ENCODE measurements at regions not wholly inside any gene's neighbourhood (a gene's known extent, or its start where the extent isn't known, plus 50 kb on each side); places are given as distances from the start of the nearest gene placed in this dataset.

DNA sequence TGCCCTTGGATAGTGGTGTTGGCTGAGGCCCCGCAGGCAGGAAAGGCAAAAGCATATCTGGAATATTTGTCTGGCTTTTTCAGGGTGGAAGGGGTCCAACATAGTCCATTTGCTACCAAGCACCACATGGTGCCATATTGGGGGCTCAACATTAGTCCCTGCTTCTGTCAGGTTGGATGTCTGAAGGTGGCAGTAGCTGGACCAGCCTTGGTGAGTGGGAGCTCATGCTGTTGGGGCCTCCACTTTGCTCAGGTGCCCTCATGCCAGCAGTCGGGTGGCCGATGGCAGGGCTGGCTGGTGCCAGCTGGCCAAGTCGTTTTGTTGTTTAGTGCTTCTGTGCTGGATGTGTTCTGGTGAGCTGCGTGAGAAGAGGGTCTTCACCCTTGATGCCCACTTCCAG lies 135.3 kb downstream of the PAPOLA start:
- no peak for DNase-seq (ENCODE audit: low read depth in 3 of 3, low spot score in 2 of 3)

DNA sequence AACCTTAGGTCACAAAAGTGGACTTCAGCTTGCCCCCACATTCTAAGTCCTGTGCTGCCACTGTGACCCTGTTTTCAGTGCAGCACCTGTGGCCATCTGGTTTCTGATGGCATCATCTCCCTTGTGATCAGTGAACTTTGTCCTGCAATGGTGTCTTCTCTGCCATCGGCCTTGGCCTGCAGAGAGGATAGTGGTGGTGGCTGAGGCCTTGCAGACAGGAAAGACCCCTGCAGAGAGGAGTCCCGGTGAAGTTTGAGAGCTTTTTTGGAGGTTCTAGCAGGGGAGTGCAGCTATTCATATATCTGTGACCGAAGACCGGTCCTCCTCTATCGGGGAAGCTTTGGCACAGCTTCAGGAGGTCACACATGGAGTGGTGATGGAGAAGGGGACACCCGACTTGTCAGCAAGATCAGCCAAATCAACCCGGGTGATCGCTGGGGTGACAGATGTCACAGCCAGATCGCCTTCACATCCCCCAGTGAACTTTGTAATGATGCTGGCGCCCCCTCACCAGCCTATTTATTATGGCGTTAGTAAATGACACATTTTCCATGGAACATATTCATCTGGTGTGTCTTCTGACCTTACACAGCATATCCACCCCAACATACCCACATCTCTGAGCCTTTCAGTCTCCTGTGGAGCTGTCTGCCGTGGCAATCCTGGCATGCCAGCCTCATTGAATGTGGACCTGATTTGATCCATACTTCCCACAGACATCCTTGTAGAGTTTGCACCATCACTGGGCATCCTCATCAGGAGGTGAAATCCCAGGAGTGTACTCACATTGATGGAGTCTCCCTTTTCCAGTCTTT lies 136.1 kb downstream of the PAPOLA start:
- no peak for DNase-seq (ENCODE audit: low read depth in 3 of 3, low spot score in 2 of 3)

DNA sequence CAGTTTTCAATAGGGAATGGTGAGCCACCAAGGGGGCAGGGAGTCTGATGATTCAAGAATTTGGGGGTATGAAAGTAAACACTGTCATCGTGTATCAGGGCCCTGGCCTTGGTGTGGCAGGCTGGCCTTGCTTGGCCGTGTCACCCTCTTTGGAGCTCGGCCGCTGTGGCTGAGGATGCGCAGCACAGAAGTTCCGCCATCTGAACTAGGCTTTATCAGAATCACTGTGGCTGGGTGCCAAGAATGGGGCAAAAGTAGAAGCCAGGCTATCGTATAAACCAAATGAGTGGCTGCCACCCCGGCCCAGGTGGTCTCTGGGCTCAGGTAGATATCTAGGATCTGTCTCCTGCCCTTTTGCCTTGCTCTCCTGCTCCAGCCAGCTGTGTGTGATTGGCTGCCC lies 137.4 kb downstream of the PAPOLA start:
- DNase-seq (ENCODE audit: low read depth in 3 of 3, low spot score in 2 of 3), result no peak

DNA sequence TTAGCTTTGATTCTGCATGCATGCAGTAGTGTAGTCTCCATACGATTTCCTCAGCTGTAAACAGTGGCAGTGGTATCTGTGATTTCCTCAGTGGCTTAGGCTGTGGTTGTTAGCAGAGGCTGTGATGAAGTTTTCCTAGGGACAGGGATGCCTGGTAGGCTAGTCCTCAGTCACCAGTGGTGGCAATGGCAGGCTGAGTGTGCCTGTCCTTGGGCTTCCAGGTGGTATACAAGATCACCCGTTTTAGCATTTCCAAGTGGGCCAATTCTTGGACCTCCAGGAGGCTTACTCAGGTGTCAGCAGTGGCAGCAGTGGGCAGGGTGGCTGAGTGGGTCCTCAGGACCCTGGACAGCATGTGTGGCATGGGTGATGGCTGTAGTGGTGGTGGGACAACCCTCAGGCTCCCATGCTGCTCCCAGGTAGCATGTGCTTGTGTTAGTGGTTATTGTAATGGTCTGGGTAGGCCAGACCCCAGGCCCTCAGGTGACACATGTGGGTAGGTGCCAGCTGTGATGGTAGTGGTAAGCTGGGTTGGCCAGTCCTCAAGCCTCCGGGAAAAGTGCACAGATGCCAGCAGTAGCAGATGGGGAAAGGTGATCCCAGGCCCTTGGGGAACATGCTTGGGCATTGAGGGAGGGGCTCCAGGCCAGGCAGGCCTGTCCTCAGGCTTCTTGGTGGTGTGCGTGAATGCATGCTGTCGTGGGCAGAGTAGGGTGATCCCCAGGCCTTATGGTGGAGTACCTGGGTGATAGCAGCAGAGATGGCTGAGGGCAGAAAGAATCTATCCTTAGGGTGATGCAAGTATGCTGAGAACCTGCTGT lies 146.5 kb downstream of the PAPOLA start:
- DNase-seq (ENCODE audit: low read depth in 3 of 3, low spot score in 2 of 3), result no peak

DNA sequence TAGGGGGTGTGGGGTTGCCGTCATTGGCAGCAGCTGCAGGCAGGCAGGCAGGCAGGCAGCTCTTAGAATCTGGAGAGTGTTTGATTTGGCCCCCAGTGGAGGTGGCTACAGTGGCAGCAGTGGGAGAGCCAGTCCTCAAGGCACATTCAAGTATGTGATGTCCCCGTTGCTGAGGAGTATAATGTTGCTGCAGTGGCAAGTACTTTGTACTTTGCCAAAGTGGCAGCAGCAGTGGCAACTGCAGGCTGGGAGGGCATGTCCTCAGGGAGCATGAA lies 147.1 kb downstream of the PAPOLA start:
- DNase-seq (ENCODE audit: low read depth in 3 of 3, low spot score in 2 of 3), result no peak

DNA sequence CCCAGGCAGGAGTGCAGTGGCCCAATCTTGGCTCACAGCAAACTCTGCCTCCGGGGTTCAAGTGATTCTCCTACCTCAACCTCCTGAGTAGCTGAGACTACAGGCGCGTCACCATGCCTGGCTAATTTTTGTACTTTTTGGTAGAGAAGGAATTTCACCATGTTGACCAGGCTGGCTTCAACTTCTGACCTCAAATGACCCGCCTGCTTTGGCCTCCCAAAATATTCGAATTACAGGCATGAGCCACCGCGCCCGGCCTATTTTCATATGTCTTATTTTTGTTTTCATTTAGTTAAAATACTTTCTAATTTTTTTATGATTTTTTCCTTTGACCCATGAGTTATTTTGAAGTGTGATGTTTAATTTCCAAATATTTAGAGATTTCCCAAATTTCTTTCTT lies 143.6 kb upstream of the VRK1 start:
- DNase-seq (ENCODE audit: low read depth in 3 of 3, low spot score in 2 of 3), result no peak

DNA sequence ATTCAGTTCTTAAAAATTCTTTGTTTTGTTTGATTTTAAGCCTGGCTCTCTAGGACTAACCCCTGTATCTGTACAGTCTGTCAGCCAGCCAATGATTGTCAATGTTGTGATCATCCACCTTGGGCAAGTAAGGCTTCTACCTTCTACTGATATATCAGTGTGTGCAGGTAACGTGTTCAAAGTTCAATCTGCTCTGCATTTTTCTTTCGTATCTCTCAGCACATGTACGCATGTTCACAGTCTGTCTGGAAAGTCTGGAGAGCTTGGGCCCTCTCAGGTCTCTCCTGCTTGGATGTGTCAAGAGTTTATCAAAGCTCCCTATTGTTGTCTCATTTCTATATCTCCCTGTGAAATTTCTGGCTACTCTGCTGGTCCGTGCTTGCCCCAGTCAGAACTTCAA lies 138.6 kb upstream of the VRK1 start:
- DNase-seq (ENCODE audit: low read depth in 3 of 3, low spot score in 2 of 3), result no peak

DNA sequence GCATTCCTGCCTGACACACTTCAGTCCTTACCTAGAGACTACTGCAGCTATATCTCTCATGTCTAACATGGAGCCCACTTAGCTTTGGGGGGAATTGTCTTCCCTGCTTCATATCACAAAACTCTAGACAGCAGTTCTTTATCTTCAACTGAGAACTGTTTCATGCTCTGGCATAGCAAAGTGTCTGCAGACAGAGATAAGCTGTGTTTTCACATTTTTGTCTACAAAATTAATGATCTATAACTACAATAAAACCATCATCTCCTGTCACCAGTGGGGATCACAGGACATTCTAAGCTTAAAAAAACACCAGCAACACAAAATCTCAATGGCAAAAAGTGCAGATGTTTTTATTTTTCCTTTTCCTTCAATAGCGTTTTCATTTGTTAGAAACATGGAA lies 137.1 kb upstream of the VRK1 start:
- DNase-seq (ENCODE audit: low read depth in 3 of 3, low spot score in 2 of 3), result no peak

DNA sequence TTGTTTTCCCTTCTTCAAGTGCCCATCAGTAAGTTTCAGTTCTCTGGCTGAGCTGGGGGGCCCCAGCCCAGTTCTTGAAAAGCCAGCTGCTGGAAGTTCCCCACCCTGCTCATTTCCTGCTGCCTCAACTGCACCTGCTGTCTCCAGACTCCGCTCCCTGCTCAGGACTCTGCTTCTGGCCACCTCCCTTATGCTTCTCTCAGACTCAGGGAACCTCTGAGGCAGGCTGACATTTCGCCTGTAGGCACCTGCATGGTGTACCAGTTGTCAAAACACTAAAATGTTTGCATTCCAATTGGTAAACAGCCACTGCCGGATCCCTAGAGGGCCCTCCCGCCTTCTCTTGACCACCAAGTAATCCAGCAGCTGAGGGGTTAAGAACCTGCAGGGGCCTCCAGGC lies 136.5 kb upstream of the VRK1 start:
- no peak for DNase-seq (ENCODE audit: low read depth in 3 of 3, low spot score in 2 of 3)

DNA sequence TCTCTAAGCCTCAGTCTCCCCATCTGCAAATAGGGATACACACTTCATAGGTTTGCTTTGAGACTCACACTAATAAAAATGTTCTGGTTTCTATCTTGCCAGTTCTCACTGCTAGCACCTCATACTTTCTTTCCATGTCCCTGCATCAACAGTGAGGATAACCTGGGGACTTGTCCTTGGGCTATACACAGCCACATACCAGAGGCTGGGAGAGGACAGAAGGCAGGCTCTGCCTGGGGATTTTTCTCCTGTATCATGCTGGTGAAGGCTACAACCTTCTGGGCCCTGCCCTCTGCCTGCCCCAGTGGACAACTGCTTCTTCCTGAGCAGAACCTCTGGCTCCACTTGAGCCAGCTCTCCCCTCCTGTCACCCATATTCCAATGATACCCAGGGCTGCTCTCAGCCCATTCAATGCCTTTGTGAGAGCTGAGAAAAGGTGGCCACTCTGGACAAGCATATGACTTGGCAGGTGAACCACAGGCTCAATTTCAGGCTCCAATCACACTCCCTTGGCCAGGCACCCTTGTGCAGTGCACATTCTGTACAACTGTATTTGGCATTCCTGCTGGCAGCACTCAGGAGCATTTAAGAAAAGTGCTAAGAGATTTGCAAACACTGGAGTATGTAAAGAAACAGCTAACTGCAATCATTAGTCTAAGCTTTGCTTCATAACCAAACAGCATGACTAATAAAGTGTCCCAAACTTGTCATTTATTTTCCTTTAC lies 135.8 kb upstream of the VRK1 start:
- DNase-seq (ENCODE audit: low read depth in 3 of 3, low spot score in 2 of 3), result no peak

DNA sequence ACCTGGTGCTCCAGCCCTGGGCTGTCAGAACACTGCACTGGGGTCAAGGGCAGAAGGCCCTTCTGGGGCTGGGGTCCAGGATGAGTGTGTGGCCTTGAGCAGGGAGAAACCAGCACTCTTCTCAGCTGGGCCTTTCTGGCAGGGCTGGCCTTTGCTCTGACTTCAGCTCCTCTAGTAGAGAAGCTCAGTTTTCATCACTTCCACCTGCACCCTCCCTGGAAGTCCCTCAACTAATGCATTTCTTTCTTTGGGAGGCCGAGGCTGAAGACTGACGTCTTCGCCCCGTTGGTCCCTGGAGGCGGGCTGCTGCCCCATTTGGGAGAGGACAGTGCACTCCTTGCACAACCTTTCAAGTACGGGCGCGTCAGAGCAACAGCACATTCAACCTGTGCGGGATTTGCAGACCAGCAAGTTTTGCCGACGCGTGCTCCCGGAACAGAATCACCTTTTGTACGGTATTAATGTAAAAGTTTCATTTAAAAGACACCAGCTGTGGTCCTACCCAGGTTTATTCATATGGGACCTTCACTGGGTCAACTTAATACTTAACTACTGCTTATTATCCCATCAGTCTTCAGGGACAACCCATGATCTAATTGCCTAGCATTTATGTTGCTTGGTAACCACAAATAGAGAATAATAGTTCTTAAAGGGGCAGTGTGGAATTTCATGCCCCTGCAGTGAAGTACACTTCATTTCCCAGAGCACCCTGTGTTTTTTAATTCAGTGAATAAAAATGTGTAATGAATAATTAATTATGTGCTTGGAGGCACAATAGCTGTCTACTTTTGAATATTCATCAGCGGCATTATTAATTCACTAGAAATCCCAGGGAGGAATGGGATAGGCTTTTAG lies 134.8 kb upstream of the VRK1 start:
- no peak for DNase-seq (ENCODE audit: low read depth in 3 of 3, low spot score in 2 of 3)

DNA sequence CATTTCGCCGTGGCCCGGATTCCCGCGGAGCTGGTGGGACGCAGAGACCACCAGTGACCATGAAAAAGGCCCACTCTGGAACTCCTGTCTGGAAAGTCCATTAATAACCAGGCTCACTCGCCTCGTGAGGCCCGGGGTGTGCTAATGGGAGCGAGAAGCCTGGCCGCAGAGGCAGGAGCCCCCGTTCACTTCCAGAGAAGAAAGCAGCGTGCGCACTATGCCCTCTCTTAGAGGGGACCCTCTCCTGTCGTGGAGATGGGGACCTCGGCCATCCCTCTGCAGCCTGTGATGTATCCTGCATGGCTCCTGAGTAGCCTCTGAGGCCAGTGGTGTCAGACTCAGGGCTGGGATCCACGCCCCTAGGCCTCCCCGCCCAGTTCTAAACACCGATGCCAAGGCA lies 134.1 kb upstream of the VRK1 start:
- DNase-seq (ENCODE audit: low read depth in 3 of 3, low spot score in 2 of 3), result no peak

DNA sequence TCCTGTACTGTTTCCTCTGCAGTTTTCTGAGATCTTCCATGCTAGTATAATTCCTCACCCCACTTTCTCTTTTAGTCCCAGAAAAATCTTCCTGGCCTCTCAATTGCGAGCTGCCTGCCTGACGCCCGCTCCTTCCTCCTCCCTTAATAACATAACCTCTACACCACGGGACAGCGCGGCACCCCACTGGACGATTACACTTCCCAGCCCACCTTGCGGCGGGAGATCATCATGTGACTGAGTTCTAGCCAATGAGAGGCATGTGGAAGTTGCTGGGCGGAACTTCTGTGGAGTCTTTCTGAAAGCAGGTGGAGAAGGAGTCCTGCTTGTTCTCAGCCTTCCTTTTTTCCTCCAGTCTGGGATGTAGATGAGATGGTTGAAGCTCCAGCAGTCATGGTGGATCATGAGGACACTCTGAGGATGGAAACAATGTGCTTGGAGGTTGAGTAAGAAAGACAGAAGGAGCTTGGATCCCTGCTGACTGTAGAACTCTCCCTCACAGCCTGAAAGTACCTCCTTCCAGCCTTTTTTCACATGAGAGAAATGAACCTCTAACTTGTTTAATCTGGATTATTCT lies 133.6 kb upstream of the VRK1 start:
- no peak for DNase-seq (ENCODE audit: low read depth in 3 of 3, low spot score in 2 of 3)

DNA sequence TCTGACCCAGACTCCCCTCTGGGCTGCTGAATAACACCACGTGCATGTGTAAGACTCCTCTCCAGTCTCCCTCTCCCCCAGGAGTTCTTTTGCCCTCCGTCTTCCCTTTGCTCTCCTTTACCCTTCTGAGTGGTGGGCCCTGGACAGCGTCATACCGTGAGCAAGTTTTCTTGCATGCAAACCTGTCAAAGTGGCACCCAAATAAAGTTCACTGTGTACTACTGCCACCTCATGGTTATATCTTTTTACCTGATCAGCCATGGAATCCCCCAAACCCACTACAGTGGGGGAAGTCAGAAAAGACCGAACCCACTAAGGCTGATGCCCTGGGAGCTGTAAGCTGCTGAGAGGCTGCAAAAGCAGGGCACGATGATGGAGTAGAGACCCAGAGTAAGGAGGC lies 131.1 kb upstream of the VRK1 start:
- no peak for DNase-seq (ENCODE audit: low read depth in 3 of 3, low spot score in 2 of 3)

DNA sequence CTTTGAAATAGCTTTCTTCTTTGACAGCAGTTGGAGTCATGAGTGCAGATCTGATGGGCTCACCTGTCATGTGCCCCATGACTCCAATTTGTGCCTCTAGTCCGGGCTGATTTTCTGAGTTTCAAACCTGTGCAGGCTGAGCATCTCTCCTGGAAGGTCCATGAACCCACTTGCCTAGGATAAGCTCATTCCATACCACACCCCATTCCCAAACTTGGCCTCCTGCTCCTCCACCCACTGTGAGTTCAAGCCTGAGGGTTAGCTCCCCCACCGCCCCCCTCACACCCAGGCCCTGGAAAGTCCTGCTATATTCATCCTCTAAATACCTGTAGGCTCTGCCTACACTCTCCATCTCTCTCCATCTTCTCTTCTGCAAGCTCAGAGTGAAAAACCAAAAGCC lies 126.8 kb upstream of the VRK1 start:
- no peak for DNase-seq (ENCODE audit: low read depth in 3 of 3, low spot score in 2 of 3)

DNA sequence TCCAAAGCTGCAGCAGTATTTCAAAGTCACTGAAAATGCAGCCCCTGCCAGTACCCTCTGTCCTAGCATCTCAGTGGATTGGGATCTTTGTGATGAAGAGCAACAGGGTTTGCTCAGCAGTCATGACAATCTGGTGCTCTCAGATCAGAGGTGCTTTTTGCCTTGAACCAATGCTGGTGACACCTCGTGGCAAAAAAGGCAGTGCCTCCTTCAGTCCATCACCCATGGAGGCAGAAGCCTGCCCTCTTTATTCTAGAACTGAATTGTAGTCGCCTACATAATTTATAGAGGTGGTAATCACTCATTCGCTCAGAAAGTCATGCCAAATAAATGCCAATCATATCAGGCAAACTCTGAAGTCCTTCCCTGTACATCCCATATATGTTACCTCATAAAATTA lies 126.0 kb upstream of the VRK1 start:
- DNase-seq (ENCODE audit: low read depth in 3 of 3, low spot score in 2 of 3), result no peak

DNA sequence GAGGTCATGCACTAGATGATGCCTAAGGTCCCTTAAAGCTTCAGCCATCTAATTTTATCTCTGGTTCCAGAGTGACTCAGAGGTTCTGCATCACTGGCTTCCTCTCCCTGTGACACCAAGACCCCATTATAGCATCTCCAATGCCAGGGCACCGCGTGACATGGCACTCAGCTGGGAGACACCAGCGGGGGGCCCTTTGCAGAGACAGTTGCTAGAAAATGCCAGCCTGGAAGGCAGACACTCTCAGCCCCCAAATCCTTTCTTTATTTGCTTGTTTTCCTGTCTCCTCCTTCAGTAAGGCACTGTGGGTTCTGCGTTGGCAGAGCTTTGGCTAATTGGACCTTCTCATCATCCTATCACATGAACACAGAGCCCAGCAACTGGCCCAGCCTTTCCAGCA lies 123.5 kb upstream of the VRK1 start:
- DNase-seq (ENCODE audit: low read depth in 3 of 3, low spot score in 2 of 3), result no peak

DNA sequence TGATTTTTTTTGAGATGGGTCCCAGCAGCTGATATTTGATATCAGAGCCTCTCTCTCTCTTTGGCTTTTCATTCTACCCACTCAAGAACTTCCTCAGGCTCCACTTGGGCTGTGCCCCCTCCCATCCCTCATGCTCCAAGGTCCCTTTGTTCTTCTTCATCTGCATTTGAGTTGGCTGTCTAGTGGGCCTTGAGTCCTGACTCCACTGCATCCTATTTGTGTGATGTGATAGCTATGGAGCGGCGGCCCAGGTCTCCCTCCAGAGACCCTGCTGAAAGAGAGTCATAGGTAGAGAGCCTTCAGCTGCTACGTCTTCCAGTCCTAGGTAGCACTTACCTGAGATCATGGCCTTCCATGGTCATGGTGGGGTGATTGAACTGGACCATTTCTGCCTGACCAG lies 123.1 kb upstream of the VRK1 start:
- DNase-seq (ENCODE audit: low read depth in 3 of 3, low spot score in 2 of 3), result no peak

DNA sequence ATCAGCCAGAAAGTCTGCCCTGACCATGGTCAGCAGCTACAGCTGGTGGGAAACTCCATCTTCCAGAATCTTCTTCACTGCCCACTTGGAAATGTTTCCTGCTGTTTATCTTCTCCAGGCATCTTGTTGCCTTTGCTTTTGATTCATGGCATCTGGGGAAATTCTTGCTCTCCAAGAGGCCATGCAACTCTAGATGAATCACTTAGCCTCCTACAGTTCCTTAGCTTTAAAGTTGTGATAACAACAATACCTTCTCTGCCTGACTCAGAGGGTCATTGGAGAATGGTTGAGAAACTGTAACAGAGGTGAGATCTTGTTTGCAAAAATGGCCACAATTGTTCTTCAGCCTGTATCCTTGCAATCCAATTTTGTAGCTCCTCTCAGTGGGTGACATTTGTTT lies 121.0 kb upstream of the VRK1 start:
- no peak for DNase-seq (ENCODE audit: low read depth in 3 of 3, low spot score in 2 of 3)

DNA sequence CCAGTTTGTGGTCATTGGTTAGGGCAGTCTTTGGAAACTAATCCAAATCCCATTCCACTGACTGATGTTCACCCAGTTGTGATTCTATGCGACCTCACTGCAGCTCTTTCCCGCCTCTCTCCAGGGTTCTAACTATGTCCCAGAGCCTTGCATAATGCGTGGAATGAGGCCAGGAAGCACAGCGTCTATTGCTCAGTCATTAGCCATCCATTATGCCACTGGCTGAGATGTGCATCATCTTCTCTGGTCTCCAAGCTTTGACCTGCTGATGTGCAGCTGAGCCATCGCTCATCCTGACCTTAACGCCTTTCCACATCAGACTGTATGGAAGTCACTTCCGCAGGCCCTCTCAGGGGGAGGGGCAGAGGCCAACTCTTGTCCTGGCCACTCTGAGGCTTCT lies 115.4 kb upstream of the VRK1 start:
- DNase-seq (ENCODE audit: low read depth in 3 of 3, low spot score in 2 of 3), result no peak

DNA sequence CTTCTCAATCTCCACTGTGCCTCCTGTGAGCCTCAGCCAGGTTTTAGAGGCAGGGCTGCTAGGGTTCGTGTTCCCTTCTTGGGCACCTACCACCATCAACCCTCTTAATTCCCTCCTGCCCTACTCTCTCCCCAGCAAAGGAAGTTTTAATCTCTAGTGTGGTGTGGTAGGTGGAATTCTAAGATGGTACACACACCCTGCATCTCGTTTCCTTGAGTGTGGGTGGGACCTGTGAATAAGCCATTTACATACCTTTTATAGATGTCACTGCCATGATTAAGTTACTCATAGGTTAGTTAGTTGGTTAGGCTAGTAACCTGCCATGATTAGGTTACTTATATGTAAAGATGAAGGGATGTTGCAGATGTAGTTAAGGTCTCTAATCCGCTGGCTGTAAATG lies 114.8 kb upstream of the VRK1 start:
- no peak for DNase-seq (ENCODE audit: low read depth in 3 of 3, low spot score in 2 of 3)
